B cell (primary cell): ENCODE measurements at regions not wholly inside any gene's neighbourhood (a gene's known extent, or its start where the extent isn't known, plus 50 kb on each side); places are given as distances from the start of the nearest gene placed in this dataset.

Experiments used
- CTCF ChIP-seq: fragments of 200-600 bp; IDR thresholded peaks from one replicate; pipeline ENCODE4 v1.8.0; 2022; ENCODE audit warnings: antibody characterized with exemption, mild to moderate bottlenecking
- EZH2 ChIP-seq: IDR thresholded peaks from 2 replicates; pipeline ENCODE4 v1.6.1; 2012; ENCODE audit warnings: borderline replicate concordance, low read depth, mild to moderate bottlenecking, moderate library complexity, low read length; ENCODE audit not compliant: insufficient read depth, poor library complexity, severe bottlenecking

- TF ChIP-seq CTCF (no peak), EZH2 (no peak)
These were observed 94.6 kb downstream of the ZC3H11B start for GRCh38 chr1:219518168-219518906.
